ELF-1 (cell line): ENCODE measurements at regions not wholly inside any gene's neighbourhood (a gene's known extent, or its start where the extent isn't known, plus 50 kb on each side); places are given as distances from the start of the nearest gene placed in this dataset.

ENCODE experiments used
- DNase-seq: peaks from one replicate; pipeline ENCODE4 v3.0.0-alpha.2; 2016; ENCODE audit warnings: low read depth, low spot score

DNA sequence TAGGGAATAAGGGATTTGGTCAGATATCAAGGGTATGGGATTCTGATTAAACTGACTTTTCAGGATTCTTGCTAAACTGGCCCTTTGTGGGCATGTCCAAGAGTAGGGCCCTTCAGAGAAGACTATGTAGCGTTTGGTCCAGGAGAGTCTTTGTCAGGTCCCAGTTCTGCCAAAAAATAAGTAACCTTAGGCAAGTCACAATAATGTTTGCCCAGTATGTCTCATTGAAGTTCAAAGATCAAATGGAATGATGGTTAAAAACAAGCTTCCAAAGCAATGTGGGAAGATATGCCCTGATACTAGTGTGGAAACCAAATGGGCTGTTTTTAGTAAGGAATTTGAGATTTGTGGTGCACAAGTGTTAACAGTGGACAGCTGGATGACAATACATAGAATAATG is 454.4 kb downstream of the WDR72 start:
- DNase-seq: no peak

DNA sequence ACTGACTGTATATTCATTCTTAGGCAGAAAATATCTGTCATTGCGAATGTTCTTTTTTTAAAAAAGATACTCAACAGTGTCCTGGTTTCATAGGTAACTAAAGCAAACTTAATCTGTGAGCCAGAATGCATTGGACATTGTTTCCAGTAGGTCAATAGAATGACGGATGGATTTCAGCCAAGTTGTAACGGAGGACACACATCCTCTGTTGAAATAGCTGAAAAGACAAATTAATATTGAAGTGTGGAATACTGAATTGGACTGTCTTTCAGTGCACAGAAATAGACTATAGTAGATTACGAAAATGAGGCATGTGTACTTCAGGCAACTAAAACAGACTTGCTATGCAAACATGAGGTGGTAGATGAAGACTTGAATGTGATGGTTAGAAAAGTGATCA is 461.6 kb downstream of the WDR72 start:
- no peak for DNase-seq

DNA sequence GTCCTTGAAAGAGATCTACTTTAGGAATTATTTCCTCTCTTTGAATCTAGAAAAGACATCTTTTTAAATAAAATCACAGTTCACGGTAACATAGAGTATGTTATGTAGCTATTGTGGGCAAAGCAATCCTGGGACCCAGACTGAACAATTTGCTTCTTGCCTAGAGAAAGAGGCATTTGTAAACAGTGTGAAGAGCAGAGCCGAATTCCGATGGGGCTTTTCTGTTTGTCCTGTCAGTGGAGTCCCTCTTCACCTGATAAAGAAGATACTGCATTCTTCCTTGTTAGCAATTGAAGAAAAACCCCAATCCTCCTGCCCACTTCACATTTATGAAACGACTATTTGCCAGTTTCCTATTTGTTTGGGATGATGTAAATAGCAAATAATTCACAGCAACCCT is 462.9 kb downstream of the WDR72 start:
- no peak for DNase-seq

DNA sequence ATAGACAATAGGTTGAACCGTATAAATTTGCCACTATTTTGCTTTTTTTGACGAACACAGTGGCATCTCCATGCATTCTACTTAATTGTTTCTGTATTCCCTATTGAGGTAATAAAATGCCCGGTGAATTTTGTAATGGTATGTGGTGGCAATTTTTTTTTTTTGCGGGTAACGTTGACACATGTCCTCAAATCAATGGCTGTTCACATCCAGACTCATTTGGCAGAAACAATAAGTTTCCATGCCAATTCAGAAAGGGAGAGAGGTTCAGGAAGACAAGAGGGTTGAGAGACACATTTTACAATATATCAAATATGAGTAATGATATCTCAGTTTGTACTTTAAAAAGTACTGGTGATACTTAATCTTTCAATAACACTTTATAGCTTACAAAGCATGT is 463.9 kb downstream of the WDR72 start:
- DNase-seq: no peak

DNA sequence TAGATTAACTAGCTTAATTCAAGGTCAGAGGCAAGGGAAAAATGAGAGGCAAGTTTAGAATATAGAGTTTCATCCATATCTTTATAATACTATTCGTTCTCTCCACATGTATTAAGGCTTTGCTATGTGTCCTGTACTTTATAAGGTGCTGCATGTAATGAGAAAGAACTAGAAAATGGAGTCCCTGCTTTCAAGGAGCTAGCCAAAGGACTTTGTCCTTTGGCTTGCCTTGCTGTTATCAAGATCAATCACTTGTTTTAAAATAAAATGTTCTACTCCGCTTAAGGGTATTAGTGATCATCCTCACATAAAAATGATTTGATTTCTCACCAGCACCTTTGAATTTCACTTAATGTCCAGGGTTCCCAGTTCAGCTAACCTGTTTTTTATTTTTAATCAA is 470.9 kb downstream of the WDR72 start:
- no peak for DNase-seq

DNA sequence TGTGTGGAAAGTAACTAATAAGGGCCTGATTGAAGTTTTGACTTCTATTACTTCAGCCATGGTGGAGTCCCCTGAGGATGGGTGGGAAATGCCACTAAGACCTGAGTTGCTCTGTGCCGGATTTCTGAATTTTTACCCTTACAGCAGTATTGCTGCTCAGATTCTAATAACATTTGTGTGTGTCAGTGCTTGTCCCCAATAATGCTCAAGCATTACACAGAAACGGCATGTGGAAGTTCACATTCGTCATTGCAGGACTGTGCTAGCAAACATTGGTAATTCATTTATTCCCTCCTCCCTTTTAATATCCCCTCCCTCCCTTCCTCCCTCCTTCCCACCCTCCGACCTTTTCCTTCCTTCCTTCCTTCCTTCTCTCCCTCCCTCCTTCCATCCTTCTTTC is 484.5 kb upstream of the ONECUT1 start:
- DNase-seq: no peak

DNA sequence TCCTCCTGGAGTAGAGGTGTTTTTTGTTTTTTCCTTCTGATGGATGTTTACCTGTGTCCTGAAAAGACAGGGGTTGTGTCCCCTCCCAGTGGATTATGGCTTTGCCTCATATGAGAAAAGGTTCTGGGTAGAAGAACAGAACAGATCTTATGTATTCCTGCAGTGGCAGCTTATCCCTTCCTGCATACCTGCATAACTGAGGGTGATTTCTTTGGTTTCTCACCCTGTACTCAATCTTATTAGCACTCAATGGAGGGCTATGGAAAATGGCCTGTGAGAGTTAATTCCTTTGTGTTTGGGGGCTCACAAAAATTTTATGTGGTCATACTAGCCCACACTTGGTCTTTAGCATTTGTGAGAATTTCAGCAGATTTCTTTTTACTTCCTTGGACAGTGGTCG is 482.0 kb upstream of the ONECUT1 start:
- DNase-seq: no peak

DNA sequence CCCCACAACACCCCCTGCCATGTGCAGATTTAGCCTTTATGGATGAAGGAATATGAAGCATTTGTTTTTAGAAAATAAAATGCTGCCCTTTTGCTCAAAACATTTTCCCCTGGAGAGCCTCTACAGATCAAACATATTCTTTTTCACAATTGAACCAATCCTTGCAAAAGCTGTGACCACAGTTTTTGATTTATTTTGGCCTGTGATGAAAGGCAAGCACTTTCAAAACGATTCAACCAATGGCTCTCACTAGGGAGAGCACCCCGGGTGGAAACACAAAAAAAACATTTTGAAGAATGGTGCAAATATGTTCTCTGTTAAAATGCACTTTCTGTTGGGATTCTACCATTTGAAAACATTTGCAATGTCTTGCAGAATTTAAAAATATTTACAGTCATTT is 476.0 kb upstream of the ONECUT1 start:
- DNase-seq: no peak

DNA sequence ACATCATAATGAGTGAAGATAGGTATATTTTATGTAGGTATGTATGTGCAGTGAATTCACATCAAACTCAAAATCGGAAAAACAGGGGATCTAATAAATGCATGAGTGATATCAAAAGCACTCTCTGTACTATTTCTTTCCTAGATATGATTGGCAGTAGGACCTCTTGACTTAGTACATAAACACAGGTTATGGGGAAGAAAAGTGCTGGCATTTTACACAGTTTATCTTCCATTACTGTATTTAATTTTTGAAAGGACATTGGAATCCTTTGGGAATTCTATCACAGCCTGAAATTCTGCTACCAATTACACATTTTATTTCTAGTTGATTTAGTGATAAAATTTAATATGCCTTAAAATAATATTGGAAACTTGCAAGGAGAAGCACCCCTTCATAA is 470.5 kb upstream of the ONECUT1 start:
- no peak for DNase-seq

DNA sequence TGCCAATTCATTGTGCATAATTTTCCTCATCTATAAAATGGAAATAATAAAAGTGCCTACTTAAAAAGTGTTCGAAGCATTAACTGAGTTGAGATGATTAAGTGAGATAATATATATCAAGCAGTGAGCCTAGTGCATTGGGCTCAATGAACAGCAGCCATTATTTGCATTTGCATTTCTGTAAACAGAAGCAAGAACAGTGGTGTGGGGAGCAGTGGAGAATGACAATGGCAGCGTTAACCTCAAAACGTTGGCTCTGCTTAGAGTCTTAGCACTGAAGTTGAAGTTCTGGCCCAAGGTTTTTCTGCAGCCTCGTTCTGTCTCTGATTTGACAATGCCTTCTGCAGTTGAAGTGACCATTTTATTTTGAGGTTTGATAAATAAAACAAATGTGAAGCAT is 466.3 kb upstream of the ONECUT1 start:
- no peak for DNase-seq

DNA sequence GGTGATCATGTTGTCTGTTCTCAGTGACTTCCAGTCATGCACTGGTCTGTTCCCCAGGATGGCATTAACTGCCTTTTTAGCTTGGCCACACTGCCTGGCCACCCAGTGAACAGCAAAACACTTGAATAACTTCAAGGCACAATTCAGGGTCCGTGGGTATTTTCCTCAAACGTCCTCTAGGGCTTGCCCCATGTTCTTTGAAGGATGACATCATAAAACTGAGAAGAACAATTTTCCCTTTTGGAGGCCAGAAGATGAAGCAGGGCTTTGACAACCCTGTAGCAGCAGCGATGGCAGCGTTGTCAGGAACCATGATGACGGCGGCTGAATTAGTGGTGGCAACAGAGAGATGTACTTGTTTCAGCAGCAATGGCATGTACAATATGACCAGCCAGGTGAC is 465.9 kb upstream of the ONECUT1 start:
- DNase-seq: no peak

DNA sequence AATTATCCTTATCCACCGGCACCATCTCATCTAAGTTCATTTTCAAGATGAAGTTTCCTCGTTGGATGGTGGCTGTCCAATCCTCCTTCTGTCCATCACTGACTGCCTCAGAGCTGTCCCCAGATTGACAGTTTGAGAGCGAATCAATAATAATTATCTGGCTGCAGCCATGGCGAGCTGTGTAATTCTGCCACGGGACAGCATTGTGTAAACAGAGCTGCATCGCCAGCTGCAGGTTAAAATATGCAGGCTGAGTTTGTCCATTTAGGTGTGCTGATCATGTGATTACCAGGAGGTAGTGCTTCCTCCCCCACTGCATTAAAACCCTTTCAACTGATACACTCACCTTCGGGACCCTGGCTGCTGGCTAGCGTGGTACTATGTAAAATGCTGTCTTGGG is 461.9 kb upstream of the ONECUT1 start:
- DNase-seq: no peak

DNA sequence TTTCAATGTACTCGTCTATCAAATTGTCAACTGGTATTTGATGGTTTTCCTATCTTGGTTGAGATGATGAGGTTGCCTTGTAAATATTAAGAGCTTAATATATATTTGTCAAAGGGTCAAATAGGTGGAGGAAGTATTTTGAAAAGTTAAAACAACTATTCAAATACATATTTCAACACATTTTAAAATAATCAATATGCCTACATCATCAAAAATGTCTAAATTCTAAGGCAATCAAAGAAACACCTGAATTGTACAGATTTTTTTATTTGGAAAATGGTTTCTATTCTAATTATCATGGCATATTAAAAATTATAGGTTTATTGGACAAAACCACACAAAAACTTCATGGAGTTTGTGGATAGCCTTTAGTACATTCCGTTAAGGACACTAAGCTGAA is 461.4 kb upstream of the ONECUT1 start:
- no peak for DNase-seq

DNA sequence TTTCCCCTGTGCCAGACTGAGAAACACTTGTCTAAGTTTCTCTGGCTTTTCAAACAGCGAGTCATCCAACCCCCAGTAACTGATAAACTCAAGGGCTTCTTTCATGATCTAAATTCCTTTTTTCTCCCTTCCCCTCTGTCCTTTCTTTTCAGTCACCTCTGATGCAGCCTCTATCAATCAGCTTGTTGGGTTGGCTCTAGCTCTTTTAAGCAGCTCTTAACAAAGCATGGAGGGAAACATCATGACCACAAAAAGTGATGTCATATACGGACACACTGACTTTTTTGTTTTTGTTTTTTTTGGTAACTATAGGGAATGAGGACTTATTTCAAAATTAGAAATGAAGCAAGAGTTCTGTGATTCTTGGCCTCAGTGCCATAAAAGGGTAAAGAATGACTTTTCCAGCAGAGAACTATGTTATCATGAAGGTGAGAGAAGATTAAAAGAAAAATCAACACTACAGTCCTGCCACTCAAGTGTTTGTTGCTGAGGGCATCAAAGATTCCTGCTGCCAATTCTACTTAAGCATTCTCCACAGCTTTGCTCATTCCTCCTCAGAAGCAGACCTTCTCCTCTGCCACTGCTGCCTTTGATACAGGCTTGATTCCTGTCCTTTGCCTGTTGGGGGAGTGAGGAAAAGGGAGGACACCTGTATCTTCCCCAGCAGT is 457.0 kb upstream of the ONECUT1 start:
- no peak for DNase-seq

DNA sequence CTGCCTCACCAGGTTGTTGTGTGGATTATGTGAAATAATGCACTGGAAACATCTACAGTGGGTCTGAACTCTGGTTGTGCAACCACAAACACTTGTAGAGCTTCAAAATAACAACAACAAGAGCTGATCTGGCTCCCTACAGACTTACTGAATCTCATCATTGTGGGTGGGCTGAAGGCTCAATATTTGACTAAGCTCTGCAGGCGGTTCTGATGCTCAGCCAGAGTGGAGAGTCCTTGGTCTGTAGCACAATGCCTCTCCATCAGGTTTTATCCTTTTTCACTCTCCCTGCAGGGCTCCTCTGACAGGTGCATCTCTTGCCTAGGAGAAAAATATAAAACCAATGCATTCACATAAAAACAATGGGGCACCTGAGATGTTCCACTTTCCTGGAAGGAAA is 456.3 kb upstream of the ONECUT1 start:
- DNase-seq: no peak

DNA sequence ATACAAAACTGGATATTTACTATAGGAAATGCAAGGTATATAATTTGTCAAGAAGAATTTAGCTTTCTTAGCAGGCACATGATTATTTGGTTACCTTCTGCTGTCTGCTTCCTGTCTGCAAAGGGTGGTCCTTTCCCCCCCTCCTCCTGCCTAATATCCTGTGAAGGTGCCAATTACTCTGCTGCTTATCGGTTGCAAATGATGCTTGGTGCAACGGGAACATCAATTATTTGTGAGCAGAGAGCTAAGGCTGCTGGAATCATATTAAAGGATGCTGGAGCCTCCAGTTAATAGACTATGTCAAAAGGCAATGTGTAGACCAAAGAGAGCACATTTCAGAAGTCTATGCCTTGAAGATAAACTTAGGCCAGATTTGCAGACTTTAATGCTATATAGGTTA is 443.7 kb upstream of the ONECUT1 start:
- DNase-seq: no peak

DNA sequence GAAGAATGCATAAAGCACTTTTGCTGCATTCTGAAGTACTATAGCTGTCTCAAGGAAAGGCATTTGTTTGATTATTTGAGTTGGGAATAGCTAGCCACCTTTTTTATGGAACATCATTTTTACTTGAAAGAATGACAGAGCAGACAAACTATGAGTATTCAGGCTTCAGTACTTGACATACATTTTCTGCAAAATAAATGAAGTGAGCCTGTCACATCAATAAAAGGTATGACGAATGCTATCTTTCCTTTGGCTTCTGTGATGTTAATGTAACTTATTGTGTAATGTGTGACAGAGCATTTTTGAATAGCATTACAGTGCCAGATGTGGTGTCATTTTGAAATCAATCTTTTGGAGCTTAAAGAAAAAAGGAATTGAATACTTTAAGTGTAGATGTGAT is 440.3 kb upstream of the ONECUT1 start:
- DNase-seq: no peak

DNA sequence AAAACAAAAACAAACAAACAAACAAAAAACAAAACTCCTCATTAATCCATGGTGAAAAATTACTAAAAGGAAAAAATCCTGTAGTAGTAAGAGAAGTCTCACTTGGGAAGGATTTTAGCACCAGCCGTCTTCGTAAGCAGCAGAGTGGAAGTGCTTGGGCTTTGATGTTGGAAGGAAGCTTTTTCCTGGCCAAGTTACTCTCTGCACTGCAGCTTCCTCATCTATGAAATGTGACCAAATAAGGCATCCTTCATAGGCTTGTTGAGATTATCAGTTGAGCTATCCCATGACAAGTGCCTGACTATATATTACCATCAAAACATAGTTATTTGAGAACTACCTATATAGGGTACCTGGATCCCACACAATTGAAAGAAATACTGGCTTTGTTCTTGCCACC is 436.4 kb upstream of the ONECUT1 start:
- no peak for DNase-seq

DNA sequence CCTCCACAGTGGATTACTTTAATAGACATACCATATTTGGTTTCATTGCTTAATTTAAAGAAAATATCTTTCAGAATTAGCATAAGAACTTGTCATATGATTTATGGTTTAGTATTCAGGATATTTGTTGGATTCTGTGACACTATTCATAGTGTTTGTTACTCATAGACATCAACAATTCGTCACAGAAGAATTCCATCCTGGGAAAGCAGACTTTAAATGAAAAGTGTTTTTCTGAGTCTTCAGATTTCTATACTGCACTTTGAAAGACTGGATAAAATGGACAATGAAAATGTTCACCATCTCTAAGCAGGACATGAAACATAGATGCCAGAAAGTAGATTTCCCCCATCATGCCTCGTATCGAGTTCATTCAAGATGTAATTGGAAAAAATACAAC is 435.6 kb upstream of the ONECUT1 start:
- no peak for DNase-seq

DNA sequence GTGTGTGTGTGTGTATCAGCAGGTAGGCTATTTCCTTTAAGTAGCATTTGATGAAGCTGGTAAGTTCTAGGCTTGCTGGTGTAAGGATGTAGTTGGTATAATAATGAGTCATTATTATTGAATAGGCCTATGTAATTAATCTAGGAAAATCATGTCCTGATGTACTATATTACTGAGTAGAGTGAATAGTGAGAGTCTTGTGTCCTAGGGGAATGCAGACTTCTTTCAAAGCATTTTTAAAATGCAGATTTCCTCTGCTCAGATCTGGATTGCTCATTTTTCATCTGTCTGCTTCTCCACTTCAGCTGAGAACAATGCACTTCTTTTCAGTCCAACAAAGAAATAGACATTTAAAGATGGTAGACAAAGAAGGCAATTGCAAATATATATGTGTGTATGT is 434.2 kb upstream of the ONECUT1 start:
- no peak for DNase-seq

DNA sequence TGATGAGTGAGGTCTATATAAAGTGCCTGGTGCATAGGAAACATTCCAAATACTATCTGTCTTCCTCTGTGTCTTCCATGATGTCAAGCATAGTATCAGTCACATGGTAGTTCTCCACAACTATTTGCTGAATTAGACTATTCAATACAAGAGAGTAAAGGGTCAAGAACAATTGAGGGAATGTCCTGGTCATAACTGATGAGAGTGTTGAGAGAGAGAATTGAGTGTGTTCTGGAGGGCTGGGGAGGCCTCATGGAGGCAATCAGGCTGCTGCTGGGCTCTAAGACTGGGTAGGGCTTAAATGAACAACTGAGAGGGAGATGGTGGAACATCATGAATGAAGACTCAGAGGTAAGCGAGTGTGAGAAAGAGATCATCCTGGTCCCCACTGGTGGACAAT is 433.7 kb upstream of the ONECUT1 start:
- no peak for DNase-seq

DNA sequence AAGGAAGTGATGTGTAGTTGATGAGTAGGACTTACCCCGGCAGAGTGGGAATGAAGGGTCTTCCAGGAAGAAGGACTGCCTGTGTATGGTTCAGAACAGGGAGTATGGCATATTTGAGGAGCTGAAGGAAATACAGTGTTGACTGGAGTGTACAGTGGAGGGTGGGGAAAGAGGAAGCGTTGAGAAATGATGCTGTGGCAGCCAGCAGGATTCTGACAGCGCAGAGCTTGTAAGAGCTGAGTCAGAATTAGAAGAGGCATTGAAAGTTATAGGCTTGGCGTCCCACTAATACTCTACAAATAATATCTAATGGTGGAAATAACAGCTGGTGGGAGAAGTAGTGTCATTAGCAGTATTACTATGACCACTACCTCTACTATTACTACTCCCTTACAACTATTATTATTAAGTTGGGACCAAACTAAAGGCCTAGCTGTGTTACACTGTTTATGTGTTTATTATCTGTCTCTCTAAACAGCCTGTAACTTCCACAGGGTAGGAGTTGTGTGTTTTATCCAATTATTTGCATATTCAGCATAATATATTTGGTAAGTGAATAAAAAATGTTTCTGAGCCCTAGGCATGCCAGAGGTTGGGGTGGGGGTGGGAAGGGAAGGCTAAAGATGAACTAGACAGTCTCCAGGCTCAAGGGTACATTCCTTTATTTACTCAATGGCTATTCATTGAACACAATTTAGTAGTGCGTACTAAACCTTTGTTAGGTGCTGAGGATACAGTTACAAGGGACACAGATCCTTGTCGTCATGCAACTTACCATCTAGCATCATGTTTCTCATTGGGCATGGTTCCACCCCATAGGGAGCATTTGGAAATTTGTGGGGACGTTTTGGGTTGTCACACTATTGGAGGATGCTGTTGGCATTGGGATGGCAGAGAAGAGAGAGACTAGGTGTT is 428.8 kb upstream of the ONECUT1 start:
- DNase-seq: no peak

DNA sequence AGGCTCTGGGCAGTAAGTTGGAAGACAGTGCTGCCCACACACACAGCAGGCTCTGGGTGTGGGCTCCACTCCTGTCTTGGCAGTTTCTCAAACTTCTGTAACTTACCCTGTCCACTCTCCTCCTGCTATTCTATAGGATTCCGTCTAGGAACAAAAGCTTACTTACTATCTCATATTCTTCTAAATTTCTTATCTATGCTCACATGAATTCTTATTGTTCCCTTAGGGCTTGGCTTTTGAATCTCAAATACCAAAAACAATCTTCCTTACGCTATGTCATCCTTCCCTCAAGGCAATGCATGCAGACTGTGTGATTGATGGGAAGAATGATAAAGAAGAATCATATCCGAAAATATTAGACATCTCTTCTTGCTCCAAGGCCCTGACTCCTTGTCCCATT is 425.9 kb upstream of the ONECUT1 start:
- no peak for DNase-seq
